Uterus (tissue), 3 donors: ENCODE measurements at regions not wholly inside any gene's neighbourhood (a gene's known extent, or its start where the extent isn't known, plus 50 kb on each side); places are given as distances from the start of the nearest gene placed in this dataset.
"Not testable (repeated sequence)": the region's sequence is repeated elsewhere in the genome, so short reads cannot be mapped to it uniquely, and the experiment has no call there.

Experiments used
- DNase-seq, 2 donors: peaks; one replicate each; pipeline ENCODE4 v3.0.0-alpha.2; 2019 to 2020
- H3K27ac ChIP-seq, 2 donors: fragments of 200-600 bp; sonication (generic); 1 replicate in 1 of 2; 2 replicates in 1 of 2; pipeline ENCODE4 v1.5.1; 2016 to 2018
- H3K27me3 ChIP-seq, 2 donors: fragments of 200-600 bp; sonication (generic); one replicate each; pipeline ENCODE4 v1.5.1; 2018 to 2019; ENCODE audit warnings: control low read depth in 1 of 2
- H3K36me3 ChIP-seq, 2 donors: fragments of 200-600 bp; sonication (generic); one replicate each; pipeline ENCODE4 v1.5.1; 2019; ENCODE audit warnings: control low read depth in 1 of 2
- H3K4me1 ChIP-seq, 2 donors: fragments of 200-600 bp; sonication (generic); one replicate each; pipeline ENCODE4 v1.5.1; 2018 to 2019; ENCODE audit warnings: control low read depth in 1 of 2
- H3K4me3 ChIP-seq, 2 donors: fragments of 200-600 bp; sonication (generic); 1 replicate in 1 of 2; 2 replicates in 1 of 2; pipeline ENCODE4 v1.5.1; 2018 to 2019; ENCODE audit warnings: mild to moderate bottlenecking in 1 of 2
- H3K9me3 ChIP-seq, 2 donors: fragments of 200-600 bp; sonication (generic); one replicate each; pipeline ENCODE4 v1.5.1; 2019; ENCODE audit warnings: control low read depth in 1 of 2
- POLR2A ChIP-seq, 2 donors: fragments of 450-650 bp; IDR thresholded peaks; one replicate each; pipeline ENCODE4 v1.6.1; 2016; ENCODE audit warnings: antibody characterized with exemption in 2 of 2, mild to moderate bottlenecking in 1 of 2, moderate library complexity in 1 of 2
- intact Hi-C: fragments of 100-400 bp; cut with DNase I; formaldehyde crosslinking; loops from one replicate; pipeline ENCODE4 v1.15.1; 2023; ENCODE audit warnings: low total_unique reads
- TF ChIP-seq, protein P1 (sequence below), 4 experiments: fragments of 200-600 bp in 2 of 4; fragments of 450-650 bp in 2 of 4; sonication (generic) in 2 of 4; IDR thresholded peaks; one replicate each; pipeline ENCODE4 v1.5.1; 2016 to 2019; ENCODE audit warnings: antibody characterized with exemption in 4 of 4, mild to moderate bottlenecking in 2 of 4, moderate library complexity in 1 of 4
- donor health status: DM: yes; HTN: yes; CAD: no.

DNA sequence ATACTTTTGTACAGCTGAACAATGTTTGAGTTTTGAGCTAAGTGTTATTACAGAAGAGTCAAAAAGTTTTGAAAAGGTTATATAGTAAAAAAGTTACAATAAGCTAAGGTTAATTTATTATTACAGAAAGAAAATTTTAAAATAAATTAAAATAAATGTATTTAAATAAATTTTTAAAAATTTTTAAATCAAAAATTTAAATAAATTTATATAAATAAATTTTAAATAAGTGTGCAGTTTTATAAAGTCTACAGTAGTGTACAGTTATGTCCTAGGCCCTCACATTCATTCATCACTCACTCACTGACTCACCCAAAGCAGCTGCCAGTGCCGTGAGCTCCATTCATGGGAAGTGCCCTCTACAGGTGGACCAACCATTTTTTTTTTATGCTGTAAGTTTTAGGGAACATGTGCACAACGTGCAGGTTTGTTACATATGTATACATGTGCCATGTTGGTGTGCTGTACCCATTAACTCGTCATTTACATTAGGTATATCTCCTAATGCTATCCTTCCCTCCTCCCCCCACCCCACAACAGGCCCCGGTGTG, 462.9 kb upstream of the ZMIZ1 start:
- TF ChIP-seq POLR2A (IDR thresholded peaks at IDR 0.05) = no peak
- TF ChIP-seq, protein P1, sequence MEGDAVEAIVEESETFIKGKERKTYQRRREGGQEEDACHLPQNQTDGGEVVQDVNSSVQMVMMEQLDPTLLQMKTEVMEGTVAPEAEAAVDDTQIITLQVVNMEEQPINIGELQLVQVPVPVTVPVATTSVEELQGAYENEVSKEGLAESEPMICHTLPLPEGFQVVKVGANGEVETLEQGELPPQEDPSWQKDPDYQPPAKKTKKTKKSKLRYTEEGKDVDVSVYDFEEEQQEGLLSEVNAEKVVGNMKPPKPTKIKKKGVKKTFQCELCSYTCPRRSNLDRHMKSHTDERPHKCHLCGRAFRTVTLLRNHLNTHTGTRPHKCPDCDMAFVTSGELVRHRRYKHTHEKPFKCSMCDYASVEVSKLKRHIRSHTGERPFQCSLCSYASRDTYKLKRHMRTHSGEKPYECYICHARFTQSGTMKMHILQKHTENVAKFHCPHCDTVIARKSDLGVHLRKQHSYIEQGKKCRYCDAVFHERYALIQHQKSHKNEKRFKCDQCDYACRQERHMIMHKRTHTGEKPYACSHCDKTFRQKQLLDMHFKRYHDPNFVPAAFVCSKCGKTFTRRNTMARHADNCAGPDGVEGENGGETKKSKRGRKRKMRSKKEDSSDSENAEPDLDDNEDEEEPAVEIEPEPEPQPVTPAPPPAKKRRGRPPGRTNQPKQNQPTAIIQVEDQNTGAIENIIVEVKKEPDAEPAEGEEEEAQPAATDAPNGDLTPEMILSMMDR (IDR thresholded peaks at IDR 0.05) = peak in 1 of 4 experiments; percentile 2
- intact Hi-C loops = no loop called here
- Histone ChIP-seq H3K4me1 (no peaks in the 10 kb centered on the region), H3K4me3 (no peak overlapping the region), H3K9me3 (no peaks in the 10 kb centered on the region), H3K36me3 (no peaks in the 10 kb centered on the region), H3K27me3 (no peaks in the 10 kb centered on the region), H3K27ac (no peak overlapping the region)
- DNase-seq = peak in 1 of 2 donors; percentile 5

DNA sequence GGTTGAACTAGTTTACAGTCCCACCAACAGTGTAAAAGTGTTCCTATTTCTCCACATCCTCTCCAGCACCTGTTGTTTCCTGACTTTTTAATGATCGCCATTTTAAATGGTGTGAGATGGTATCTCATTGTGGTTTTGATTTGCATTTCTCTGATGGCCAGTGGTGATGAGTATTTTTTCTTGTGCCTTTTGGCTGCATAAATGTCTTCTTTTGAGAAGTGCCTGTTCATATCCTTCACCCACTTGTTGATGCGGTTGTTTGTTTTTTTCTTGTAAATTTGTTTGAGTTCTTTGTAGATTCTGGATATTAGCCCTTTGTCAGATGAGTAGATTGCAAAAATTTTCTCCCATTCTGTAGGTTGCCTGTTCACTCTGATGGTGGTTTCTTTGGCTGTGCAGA, 462.0 kb upstream of the ZMIZ1 start:
- intact Hi-C loops, H3K27ac ChIP-seq, H3K27me3 ChIP-seq, H3K4me3 ChIP-seq, H3K4me1 ChIP-seq, DNase-seq, H3K9me3 ChIP-seq, H3K36me3 ChIP-seq: not testable (repeated sequence)

DNA sequence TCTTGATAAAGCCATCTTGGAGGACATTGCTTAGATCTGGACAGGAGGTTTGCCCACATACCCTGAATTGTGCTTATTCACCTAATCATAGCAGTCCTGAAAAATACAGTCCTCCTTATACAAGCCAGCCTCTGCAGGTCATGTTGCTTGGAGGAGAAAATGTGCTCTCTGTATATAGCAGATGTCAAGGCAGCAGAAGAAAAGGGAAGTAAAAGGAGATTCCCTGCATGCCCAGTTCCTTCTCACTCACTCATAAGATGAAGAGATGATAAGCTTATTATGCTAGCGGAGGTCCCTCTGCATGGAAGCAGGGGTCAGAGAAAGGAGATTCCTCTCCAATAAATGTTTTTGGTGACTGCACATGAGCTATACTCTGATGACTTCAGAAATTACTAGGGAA, 458.8 kb upstream of the ZMIZ1 start:
- Histone ChIP-seq H3K4me3 (no peak overlapping the region), H3K9me3 (no peaks in the 10 kb centered on the region), H3K36me3 (no peaks in the 10 kb centered on the region), H3K27ac (no peak overlapping the region), H3K4me1 (no peaks in the 10 kb centered on the region), H3K27me3 (no peaks in the 10 kb centered on the region)
- intact Hi-C loops = no loop called here
- no peak for DNase-seq
- TF ChIP-seq, protein P1 (IDR thresholded peaks at IDR 0.05) = no peak
- TF ChIP-seq POLR2A (IDR thresholded peaks at IDR 0.05) = no peak

DNA sequence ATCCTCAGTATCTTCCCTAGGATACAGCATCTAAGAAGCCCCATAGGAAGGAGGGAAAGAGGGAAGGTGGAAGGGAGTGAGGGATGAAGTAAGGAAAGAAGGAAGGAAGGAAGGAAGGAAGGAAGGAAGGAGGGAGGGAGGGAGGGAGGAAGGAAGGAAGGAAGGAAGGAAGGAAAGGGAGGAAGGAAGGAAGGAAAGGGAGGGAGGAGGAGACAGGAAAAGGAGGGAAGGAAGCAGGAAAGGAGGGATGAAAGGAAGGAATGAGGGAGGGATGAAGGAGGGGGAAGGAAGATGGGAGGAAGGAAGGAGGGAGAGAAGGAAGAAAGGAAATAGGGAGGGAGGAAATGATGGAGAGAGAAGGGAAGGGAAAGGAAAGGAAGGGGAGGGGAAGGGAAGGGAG, 455.6 kb upstream of the ZMIZ1 start:
- H3K27me3 ChIP-seq = no peaks in the 10 kb centered on the region
- no peak overlapping the region for H3K4me3 ChIP-seq
- TF ChIP-seq, protein P1 (IDR thresholded peaks at IDR 0.05) = no peak
- no peak for TF ChIP-seq POLR2A (IDR thresholded peaks at IDR 0.05)
- H3K4me1 ChIP-seq = no peaks in the 10 kb centered on the region
- H3K9me3 ChIP-seq = no peaks in the 10 kb centered on the region
- no peaks in the 10 kb centered on the region for H3K36me3 ChIP-seq
- no peak for DNase-seq
- no peak overlapping the region for H3K27ac ChIP-seq
- intact Hi-C loops = no loop called here

DNA sequence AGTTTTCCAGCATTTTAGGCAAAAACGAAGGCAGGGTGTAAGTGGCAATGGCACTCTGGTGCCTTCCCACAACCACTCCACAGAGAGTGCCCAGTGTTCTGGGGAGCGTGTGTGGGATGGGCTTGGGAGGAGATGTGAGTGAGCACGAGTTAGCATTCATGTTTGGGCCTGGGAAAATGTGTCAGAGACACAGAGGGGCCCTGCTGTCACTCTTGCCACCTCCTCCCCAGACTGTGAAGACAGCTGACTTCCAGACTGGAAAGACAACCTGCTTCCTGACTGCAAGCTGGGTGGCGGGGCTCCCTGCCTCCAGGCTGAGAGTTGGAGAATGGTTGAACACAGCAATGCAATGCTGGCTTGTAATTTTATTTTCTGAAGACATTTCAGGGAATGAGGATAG, 454.5 kb upstream of the ZMIZ1 start:
- TF ChIP-seq, protein P1 (IDR thresholded peaks at IDR 0.05) = no peak
- TF ChIP-seq POLR2A (IDR thresholded peaks at IDR 0.05) = no peak
- intact Hi-C loops = no loop called here
- no peak for DNase-seq
- Histone ChIP-seq H3K27ac (no peak overlapping the region), H3K36me3 (no peaks in the 10 kb centered on the region), H3K4me1 (peaks cover 0 to 5% of the 10 kb centered on the region in 2 donors), H3K27me3 (no peaks in the 10 kb centered on the region), H3K4me3 (no peak overlapping the region), H3K9me3 (no peaks in the 10 kb centered on the region)

DNA sequence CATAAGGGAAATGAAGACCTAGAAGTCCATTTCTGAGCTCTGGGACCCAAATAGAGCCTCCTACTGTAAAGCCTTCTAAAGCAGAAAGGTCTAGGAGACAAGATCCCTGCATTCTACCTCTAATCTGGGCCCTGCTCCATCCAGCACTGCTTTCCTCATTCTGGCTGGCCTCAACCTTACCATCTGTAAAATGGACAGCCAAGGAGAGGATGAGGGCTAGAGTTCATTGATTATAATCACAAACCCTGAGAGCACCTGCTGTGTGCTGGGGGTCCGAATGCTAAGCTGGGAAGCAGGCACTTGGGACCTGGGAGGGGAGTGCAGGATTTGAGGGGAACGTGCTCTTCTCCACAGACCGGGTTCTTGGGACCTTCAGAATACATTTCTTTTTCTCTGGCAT, 454.0 kb upstream of the ZMIZ1 start:
- DNase-seq = no peak
- H3K27me3 ChIP-seq = no peaks in the 10 kb centered on the region
- peaks cover 0 to 5% of the 10 kb centered on the region in 2 donors for H3K4me1 ChIP-seq
- H3K9me3 ChIP-seq = no peaks in the 10 kb centered on the region
- no peaks in the 10 kb centered on the region for H3K36me3 ChIP-seq
- H3K4me3 ChIP-seq = no peak overlapping the region
- intact Hi-C loops = no loop called here
- H3K27ac ChIP-seq = no peak overlapping the region
- no peak for TF ChIP-seq POLR2A (IDR thresholded peaks at IDR 0.05)
- TF ChIP-seq, protein P1 (IDR thresholded peaks at IDR 0.05) = no peak
